GM19467 (cell line): ENCODE measurements at regions not wholly inside any gene's neighbourhood (a gene's known extent, or its start where the extent isn't known, plus 50 kb on each side); places are given as distances from the start of the nearest gene placed in this dataset.
"Not testable (repeated sequence)": the region's sequence is repeated elsewhere in the genome, so short reads cannot be mapped to it uniquely, and the experiment has no call there.

ENCODE experiments used
- ATAC-seq: cut with Tn5 transposase; IDR thresholded peaks from one replicate; pipeline ENCODE4 v1.9.1; 2021; ENCODE audit warnings: mild to moderate bottlenecking, moderate library complexity; ENCODE audit not compliant: unreplicated experiment

- ATAC-seq = no peak
Observed at GRCh38 chr4:125262502-125262901, 52.3 kb upstream of the FAT4 start.

DNA sequence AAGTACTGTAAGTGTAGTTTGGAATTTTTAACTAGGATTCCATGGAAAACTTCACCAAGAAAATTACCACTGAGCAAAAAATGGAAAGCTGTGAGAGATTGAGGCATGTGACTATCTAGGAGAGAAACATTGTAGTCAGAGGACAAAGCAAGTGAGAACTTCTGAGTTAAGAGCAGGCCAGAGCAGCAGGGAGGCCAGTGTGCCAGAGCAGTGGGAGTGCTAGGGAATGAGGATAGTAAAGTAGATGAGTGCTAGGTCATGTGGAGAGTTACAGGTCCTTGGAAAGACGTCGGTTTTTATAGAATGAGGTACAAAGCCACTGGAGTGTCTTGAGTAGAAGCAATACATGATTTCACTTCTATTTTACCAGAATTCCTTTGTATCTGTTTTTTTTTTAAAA, 52.7 kb upstream of the FAT4 start:
- no peak for ATAC-seq

DNA sequence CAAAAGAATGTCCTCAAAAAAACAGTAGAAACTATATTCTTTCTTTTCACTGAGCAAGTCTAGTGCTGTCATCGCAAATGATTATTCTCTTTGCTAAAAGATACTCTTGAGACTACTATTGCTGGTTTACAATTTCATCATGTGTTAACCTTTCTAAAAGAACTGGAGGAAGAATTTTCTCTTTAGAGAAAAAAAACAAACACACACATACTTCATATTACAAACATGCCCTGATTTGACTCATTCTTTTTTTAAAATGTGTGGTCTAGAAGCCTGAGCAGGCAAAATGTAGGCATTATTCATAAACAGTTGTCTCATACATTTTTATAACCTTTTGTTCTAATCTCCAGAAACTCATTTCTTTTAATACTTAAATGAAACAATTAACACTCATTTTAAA, 60.6 kb upstream of the FAT4 start:
- ATAC-seq = no peak

DNA sequence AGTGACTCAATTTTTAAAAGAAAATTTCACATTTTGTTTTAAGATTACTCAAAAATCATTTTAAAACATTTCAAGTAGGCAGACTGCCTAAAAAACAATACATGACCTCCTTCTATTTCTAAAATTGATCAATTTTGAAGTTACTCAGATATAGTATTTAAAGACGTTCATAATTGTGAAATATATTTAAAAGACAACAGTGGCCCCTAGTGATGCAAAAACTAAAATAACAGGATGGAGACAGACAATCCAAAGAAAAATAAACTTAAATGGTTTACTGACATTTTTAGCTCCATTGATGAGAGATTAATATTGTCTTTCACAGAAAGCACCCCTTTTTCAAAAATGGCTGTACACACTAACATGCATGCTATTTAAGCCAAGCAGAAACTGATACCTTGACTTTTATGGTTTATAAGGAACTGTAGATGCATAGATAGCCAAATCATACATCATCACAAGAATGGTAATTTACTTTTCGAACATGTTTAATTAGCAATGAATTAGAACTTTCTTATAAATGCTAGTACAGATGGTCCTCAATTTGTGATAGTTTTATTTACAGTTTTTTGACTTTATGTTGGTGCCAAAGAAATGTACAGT, 69.8 kb upstream of the FAT4 start:
- no peak for ATAC-seq

DNA sequence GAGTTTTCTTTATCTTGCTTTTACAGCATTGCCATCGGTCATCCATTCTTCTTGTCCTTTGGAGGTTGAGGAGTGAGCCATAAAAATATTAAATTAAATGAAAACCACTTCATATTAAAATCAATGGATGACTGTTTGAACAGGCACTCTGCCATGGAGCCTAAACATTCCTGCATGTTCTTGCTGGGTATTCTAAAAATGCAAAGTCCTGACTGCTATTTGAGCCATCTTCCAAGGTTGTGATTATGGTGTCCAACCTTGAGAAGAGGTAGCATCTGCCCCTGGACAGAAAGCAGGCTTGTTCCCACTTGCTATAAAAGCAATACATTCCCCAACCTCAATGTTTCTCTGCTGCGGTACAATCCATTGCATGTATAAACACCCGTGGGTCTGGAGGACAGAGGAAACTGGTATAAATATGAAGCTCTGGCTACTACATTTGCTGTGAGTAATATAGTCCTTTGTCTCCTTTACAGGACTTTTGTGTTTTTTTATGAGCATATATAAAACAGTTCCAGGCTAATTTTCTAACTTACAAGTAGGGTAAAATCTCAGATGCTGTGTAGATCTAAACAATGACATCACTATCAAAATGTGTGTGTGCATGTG, 70.9 kb upstream of the FAT4 start:
- ATAC-seq = no peak

DNA sequence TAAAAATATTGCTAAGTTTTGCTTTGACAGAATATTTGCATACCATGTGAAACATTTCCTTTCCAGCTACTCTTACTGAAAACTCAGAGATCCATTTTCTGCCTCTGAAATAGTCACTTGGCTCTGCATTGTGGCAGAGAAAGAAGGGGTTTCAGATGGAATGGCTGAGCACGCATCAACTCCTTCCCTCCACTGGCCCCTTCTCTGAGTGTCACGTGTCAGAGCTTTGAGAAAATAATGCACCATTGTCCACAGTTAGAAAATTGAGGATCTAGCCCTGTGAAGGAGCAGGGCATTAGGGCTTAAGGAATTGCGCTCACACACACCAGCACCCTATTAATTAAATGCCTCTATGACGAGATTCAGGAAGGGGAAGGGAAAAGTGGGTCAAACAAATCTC, 78.8 kb upstream of the FAT4 start:
- no peak for ATAC-seq

GRCh38 chr4:125231661-125232060, 83.1 kb upstream of the FAT4 start:
- no peak for ATAC-seq

DNA sequence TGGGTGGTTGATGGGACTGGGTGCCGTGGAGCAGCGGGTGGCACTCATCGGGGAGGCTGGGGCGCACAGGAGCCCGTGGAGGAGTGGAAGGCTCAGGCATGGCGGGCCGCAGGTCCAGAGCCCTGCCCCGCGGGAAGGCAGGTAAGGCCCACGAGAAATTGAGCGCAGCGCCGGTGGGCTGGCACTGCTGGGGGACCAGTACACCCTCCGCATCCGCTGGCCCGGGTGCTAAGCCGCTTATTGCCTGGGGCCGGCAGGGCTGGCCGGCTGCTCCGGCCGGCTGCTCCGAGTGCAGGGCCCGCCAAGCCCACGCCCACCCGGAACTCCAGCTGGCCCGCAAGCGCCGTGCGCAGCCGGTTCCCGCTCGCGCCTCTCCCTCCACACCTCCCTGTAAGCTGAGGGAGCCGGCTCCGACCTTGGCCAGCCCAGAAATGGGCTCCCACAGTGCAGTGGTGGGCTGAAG, 85.1 kb upstream of the FAT4 start:
- no peak for ATAC-seq

DNA sequence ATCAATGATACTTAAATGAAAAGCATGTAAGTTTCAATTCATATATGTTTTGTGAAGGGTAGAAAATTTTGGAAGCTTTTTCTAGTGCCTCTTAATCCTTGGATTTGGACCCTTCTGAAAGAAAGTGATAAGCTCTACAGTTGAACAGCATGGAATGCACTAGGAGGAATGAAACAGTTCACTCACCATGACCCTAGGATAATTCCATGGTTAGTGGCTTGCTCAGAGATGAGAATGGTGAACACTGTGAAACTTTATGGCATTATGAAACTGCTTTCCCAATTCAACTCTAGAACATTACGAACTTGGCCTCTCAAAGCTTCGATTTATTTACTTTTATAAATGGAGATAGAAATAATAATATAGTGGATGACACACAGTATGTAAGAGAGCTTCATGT, 88.9 kb upstream of the FAT4 start:
- no peak for ATAC-seq

DNA sequence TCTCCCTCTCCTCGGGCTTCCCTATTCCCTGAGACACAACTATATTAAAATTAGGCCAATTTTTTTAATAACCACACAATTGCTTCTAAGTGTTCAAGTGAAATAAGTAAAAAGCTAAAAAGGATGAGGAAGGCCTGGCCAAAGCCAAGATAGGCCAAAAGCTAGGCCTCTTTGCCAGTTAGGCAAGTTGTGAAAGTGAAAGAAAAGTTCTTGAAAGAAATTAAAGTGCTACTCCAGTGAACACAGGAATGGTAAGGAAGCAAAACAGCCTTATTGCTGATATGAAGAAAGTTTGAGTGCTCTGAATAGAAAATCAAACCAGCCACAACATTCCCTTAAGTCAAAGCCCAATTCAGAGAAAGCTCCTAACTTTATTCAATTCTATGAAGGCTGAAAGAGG, 114.2 kb upstream of the FAT4 start:
- ATAC-seq = no peak

DNA sequence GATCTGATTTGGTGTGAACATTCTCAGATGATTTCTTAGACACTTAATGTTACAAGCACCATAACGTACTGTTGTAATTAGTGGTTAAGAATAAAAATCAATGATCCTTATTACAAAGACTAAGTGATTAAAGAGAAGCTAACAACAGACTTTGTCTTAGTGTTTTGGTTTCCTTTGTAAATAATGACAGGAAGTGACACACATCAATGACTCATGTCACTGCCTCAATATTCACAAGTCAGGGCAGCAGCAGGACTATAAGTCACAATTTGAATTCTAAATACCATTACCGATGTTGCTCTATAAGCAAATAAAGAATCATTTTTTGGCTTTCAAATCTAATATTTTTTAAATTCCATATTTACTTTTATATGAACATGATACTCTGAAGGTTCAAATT, 115.8 kb upstream of the FAT4 start:
- no peak for ATAC-seq

DNA sequence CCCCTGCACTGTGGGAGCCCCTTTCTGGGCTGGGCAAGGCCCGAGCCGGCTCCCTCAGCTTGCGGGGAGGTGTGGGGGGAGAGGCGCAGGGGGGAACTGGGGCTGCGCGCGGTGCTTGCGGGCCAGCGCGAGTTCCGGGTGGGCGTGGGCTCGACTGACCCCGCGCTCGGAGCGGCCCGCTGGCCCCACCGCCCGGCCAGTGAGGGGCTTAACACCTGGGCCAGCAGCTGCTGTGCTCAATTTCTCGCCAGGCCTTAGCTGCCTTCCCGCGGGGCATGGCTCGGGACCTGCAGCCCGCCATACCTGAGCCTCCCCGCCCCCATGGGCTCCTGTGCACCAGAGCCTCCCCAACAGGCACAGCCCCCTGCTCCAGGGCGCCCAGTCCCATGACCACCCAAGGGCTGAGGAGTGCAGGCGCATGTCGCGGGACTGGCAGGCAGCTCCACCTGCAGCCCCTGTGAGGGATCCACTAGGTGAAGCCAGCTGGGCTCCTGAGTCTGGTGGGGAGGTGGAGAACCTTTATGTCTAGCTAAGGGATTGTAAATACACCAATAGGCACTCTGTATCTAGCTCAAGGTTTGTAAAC, 122.8 kb upstream of the FAT4 start:
- ATAC-seq = not testable (repeated sequence)

GRCh38 chr4:125191232-125191631, 123.5 kb upstream of the FAT4 start:
- ATAC-seq = no peak

DNA sequence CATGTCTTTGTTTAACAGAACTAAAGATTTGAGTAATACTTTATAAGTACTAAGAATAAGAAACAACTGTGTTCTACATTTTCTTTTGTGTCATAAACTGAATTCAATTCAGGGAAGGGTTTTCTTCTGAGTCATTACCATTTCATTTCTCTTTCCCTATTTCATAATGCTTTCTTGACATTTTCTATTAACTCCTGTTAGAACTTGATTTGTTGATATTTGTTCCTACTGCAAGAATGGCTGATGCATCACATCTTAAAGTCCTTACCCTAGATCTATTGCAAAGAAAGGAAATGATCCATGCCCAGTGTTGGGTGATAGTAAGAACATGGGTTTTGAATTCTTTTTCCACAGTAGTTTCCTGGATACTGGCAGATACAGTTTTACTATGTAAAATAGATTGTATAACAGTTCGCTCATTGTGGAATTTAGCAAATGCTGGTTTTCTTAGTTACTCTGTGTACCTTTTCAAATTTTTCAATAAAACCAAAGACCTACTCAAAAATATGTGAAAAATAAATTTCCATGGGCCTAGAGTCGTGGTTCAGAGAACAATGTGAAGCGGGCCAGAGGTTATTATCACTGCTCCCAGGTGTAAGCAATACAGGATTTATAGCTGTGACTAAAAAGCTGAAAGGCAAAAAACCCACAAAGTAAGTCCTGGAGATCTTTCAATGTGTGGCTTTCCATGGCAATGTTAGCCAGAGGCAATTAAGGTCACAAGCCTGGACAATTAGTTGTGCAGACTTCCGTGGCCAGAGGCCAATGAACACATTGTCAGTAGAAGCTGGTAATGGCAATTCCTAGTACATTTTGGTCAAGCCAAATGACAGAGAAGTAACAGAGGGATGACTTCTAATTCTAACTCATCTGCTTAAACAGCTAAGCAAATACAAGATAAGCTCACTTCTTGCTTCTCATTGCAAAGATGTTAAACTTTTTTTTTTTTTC, 127.3 kb upstream of the FAT4 start:
- no peak for ATAC-seq

- ATAC-seq = no peak
Observed at GRCh38 chr4:125184116-125184515, 130.6 kb upstream of the FAT4 start.

GRCh38 chr4:125181804-125182203, 133.0 kb upstream of the FAT4 start:
- no peak for ATAC-seq

DNA sequence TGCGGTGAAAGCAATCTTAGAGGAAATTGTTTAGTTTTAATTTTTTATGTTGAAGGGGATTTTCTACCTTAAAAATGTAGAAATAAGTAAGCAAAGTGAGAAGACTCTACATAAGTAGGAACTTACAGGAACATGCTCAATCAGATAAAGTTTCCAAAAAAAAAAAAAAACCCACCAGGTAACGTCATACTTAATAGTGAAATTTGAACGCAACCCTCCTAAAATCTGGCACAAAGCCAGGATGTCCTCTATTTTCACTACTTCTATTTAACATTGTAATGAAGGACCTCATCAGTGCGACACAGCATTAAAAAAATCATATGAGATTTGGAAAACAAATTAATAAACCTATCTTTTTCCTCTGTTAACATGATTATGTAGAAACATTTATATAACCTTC, 135.0 kb upstream of the FAT4 start:
- ATAC-seq = no peak

DNA sequence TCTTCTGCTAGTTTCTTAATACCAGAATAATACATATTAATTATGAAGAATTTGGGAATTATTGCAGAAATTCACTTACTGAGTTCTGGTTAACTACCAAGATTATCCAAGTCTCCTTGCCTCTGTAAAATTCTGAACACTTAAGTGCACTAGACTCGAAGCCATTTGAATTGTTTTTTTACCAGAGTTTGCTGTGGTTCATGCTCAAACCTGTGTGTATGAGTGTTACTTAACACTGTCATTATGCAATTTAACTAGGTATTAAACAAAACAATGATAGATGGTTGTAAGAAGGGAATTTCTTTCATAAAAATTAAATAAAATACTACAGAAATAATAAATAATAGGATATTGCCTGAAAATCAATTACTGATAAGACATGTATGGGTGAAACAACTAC, 145.6 kb upstream of the FAT4 start:
- no peak for ATAC-seq

DNA sequence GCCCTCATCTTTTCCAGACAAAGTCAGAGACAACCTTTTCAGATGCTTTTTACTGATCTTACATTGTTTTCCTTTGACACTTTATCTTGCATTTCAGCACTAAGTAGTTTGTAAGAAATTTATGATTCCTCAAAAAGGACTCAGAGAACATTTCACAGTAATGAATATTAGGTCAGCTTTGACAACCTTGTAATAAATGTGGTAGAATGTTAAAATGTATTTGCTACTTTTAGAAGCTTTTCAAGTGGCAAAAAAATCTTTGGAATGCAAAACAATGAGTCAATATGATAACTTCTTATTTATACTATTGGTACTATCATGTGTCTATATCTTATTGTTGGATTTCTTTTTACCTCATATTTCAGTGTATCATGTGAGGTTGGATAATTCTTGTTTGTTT, 146.2 kb upstream of the FAT4 start:
- ATAC-seq = no peak

GRCh38 chr4:125166012-125166411, 148.7 kb upstream of the FAT4 start:
- ATAC-seq = not testable (repeated sequence)

DNA sequence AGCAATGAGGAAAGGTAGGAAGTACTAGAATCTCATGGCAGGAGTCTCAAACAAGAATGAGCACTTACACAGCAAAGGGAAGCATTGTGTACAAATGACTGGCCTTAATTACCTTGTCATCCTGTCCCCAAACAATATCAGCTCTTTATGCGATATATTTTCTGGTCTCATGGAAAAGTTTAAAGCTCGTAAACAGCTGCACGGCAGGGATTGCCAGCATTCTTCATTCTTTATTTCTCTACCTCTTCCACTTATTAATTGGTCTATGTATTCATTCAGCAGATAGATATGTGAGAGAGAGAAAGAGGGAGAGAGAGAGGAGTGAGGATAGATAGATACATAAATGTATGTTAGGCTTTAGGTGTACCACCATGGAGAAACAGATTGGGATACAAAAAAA, 155.8 kb upstream of the FAT4 start:
- no peak for ATAC-seq

DNA sequence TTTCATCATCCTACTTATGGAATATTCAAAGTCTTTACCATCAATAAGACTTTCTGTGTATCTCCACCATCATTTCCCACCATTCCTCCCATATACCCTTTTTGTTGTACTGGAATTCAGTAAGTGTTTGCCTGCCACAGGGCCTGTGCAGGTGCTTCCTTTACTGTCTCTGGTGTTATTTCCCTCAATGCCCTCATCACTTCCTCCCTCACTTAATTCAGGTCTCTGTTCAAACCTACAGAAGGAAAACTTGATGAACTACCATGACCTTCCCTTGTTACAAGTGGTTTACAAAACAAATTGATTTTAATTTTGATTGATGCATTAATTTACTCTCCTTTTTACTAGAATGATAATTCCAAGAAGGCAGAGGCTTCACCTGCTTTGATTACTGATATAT, 159.5 kb upstream of the FAT4 start:
- no peak for ATAC-seq
